HEK293 (cell line): ENCODE measurements at regions not wholly inside any gene's neighbourhood (a gene's known extent, or its start where the extent isn't known, plus 50 kb on each side); places are given as distances from the start of the nearest gene placed in this dataset.

Experiments
- KLF9 ChIP-seq: fragments of 450-650 bp; formaldehyde crosslinking; IDR thresholded peaks from 2 replicates; pipeline ENCODE4 v1.5.1; 2016; ENCODE audit warnings: missing biosample characterization, missing genetic modification characterization, low read depth
- ZBTB7A ChIP-seq: fragments of 450-650 bp; formaldehyde crosslinking; IDR thresholded peaks from 2 replicates; pipeline ENCODE4 v1.5.1; 2016; ENCODE audit warnings: low read depth, missing biosample characterization, missing genetic modification characterization
- ZFP41 ChIP-seq: fragments of 450-650 bp; formaldehyde crosslinking; IDR thresholded peaks from 2 replicates; pipeline ENCODE4 v1.5.1; 2016; ENCODE audit warnings: missing biosample characterization, missing genetic modification characterization, borderline replicate concordance
- ZNF596 ChIP-seq: fragments of 450-650 bp; IDR thresholded peaks from 2 replicates; pipeline ENCODE4 v1.5.0; 2018; ENCODE audit warnings: missing biosample characterization, mild to moderate bottlenecking, missing genetic modification characterization, moderate library complexity
- ZNF707 ChIP-seq: fragments of 450-650 bp; formaldehyde crosslinking; IDR thresholded peaks from 2 replicates; pipeline ENCODE4 v1.5.1; 2016; ENCODE audit warnings: missing biosample characterization, missing genetic modification characterization
- TF ChIP-seq, protein P1 (sequence below): fragments of 450-650 bp; formaldehyde crosslinking; IDR thresholded peaks from 2 replicates; pipeline ENCODE4 v1.5.1; 2016; ENCODE audit warnings: missing biosample characterization, missing genetic modification characterization
- TF ChIP-seq, protein P2 (sequence below): IDR thresholded peaks from 2 replicates; pipeline ENCODE4 v1.6.1; 2011; ENCODE audit warnings: mild to moderate bottlenecking, low read depth, low read length, borderline replicate concordance

- TF ChIP-seq, protein P1, sequence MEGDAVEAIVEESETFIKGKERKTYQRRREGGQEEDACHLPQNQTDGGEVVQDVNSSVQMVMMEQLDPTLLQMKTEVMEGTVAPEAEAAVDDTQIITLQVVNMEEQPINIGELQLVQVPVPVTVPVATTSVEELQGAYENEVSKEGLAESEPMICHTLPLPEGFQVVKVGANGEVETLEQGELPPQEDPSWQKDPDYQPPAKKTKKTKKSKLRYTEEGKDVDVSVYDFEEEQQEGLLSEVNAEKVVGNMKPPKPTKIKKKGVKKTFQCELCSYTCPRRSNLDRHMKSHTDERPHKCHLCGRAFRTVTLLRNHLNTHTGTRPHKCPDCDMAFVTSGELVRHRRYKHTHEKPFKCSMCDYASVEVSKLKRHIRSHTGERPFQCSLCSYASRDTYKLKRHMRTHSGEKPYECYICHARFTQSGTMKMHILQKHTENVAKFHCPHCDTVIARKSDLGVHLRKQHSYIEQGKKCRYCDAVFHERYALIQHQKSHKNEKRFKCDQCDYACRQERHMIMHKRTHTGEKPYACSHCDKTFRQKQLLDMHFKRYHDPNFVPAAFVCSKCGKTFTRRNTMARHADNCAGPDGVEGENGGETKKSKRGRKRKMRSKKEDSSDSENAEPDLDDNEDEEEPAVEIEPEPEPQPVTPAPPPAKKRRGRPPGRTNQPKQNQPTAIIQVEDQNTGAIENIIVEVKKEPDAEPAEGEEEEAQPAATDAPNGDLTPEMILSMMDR (tag by site-specific recombination), result no peak
- no peak for TF ChIP-seq KLF9
- no peak for TF ChIP-seq ZFP41 (tag by site-specific recombination)
- no peak for TF ChIP-seq ZNF707 (tag by site-specific recombination)
- no peak for TF ChIP-seq ZNF596 (tag by site-specific recombination)
- TF ChIP-seq, protein P2, sequence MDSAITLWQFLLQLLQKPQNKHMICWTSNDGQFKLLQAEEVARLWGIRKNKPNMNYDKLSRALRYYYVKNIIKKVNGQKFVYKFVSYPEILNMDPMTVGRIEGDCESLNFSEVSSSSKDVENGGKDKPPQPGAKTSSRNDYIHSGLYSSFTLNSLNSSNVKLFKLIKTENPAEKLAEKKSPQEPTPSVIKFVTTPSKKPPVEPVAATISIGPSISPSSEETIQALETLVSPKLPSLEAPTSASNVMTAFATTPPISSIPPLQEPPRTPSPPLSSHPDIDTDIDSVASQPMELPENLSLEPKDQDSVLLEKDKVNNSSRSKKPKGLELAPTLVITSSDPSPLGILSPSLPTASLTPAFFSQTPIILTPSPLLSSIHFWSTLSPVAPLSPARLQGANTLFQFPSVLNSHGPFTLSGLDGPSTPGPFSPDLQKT, result no peak
- TF ChIP-seq ZBTB7A (tag by site-specific recombination), result no peak
Measured at GRCh38 chr12:24754690-24755638, 193.9 kb downstream of the BCAT1 start.
